ENCODE measurements at regions not wholly inside any gene's neighbourhood (a gene's known extent, or its start where the extent isn't known, plus 50 kb on each side); places are given as distances from the start of the nearest gene placed in this dataset. TPM values are rescaled to one million over a fixed set of nuclear protein-coding genes. Genes with fewer than 3 reads are reported as not detected.
"Not testable (repeated sequence)": the region's sequence is repeated elsewhere in the genome, so short reads cannot be mapped to it uniquely, and the experiment has no call there.

GRCh38 chr4:86523333-86523732 is 70.8 kb upstream of the PTPN13 start:
- DNase-seq (ENCODE audit: low read depth): no peak

- DNase-seq (ENCODE audit: low read depth): not testable (repeated sequence)
These were observed 66.4 kb upstream of the PTPN13 start for GRCh38 chr4:86527713-86528112.

- no peak for DNase-seq (ENCODE audit: low read depth)
These were observed 64.7 kb upstream of the PTPN13 start for GRCh38 chr4:86529436-86529835.

DNA sequence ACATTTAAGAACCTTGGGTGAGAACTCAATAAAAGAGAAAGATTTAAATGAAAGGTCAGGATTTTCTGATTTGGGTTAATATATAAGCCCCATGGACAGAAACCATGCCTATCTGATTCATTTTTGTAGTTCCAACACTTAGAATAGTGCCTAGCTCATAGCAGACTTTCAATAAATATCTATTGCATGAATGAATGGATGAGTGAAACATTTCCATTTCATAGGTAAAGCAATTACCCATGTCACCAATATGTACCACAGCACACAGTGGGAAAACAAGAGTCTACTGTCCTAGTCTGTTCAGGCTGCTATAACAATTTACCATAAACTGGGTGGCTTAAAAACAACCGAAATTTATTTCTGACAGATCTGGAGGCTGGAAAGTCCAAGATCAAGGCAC is 63.9 kb upstream of the PTPN13 start:
- DNase-seq (ENCODE audit: low read depth): no peak

DNA sequence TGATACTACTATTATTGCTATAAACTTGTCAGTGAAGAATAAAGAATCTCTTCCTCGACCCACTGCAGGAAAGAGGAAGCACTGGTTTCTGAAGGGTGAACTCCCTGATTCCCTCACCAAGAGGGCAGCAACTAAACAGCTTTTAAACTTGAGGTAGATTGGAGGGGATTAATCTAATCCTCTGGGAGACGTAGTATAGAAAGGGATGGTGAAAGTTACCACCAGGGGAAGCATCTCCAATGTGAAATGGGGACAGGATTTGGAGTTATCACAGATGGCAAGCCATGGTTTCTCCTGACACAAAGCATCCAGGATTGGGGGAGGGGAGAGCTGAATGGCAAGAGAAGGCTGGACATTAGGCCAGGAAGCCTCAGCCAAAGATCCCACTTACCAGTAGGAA is 62.7 kb upstream of the PTPN13 start:
- DNase-seq (ENCODE audit: low read depth): no peak

DNA sequence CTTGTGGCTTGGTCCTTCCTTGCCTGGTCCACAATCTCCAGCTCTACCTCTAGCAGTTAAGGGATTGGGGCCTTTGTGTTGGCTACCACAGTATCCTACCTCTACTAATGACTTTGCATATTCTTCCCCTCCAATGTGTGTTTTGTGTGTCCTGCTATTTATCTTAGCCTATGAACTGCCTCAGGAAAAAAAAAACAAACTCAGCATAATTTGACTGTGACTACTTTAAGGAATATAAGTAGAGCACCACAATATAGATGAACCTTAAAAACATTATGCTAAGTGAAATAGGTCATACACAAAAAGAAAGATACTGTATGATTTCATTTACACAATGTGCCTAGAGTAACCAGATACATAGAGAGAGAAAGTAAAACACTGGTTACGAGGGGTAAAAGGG is 61.3 kb upstream of the PTPN13 start:
- no peak for DNase-seq (ENCODE audit: low read depth)

- DNase-seq (ENCODE audit: low read depth): no peak
These were observed 58.0 kb upstream of the PTPN13 start for GRCh38 chr4:86536151-86536550.

- DNase-seq (ENCODE audit: low read depth): no peak
These were observed 51.6 kb upstream of the PTPN13 start for GRCh38 chr4:86542319-86543027.

GRCh38 chr4:86543080-86543479 is 51.0 kb upstream of the PTPN13 start:
- DNase-seq (ENCODE audit: low read depth): no peak

GRCh38 chr4:86543560-86544309 is 50.4 kb upstream of the PTPN13 start:
- peak; percentile 31 for DNase-seq (ENCODE audit: low read depth)

DNA sequence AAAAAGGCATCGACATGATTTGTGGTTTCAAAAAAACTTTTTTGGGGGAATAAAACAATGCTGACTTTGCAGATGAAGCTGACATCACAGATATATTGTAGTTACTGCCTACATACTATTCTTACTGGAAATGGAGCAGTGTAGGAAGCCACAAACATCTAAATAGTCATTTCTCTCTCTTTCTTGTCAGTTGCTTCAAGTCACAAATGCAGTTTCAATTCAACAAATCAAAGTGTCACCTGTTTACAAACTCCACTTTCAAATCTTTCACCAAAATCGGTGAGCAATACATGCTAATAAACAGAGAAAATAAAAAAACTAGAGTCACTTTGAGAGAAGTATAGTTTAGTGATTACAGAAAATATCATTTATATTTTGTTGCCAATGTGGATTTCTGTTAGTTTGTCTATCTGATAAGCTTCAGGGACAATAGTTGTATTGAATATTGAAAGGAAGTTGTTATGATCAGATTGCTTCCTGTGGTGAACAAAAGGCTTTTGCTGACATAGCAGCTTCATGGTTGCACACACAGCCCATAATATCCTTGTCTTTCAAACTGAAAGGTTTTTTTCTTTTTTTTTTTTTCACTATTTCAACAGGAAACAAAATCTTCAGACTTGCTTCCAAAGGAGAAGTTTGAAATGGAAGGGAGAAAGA is 49.7 kb upstream of the PTPN13 start:
- DNase-seq (ENCODE audit: low read depth): no peak

Small RNAs in the stretch of these regions (small RNA-seq; reads per million reads assigned to genes)
- gene MIR4452: not detected
